Stomach smooth muscle (tissue), 2 donors: ENCODE measurements at regions not wholly inside any gene's neighbourhood (a gene's known extent, or its start where the extent isn't known, plus 50 kb on each side); places are given as distances from the start of the nearest gene placed in this dataset.
"Not testable (repeated sequence)": the region's sequence is repeated elsewhere in the genome, so short reads cannot be mapped to it uniquely, and the experiment has no call there.

Source experiments
- H3K27ac ChIP-seq: one replicate; pipeline ENCODE4 v1.7.0; 2013; ENCODE audit warnings: mild to moderate bottlenecking, low read length, inconsistent platforms
- H3K27me3 ChIP-seq, 2 donors: one replicate each; pipeline ENCODE4 v1.7.0; 2013; ENCODE audit warnings: low read length in 2 of 2; ENCODE audit not compliant: insufficient read depth in 2 of 2, control insufficient read depth in 1 of 2
- H3K36me3 ChIP-seq, 2 donors: one replicate each; pipeline ENCODE4 v1.7.0; 2013; ENCODE audit warnings: low read length in 2 of 2; ENCODE audit not compliant: control insufficient read depth in 2 of 2, insufficient read depth in 2 of 2
- H3K4me1 ChIP-seq: one replicate; pipeline ENCODE4 v1.7.0; 2013; ENCODE audit warnings: low read length; ENCODE audit not compliant: control insufficient read depth, insufficient read depth
- H3K4me3 ChIP-seq, 2 donors: one replicate each; pipeline ENCODE4 v1.7.0; 2013; ENCODE audit warnings: low read length in 2 of 2
- H3K9ac ChIP-seq, 2 donors: one replicate each; pipeline ENCODE4 v1.7.0; 2013; ENCODE audit warnings: low read length in 2 of 2, mild to moderate bottlenecking in 1 of 2
- H3K9me3 ChIP-seq, 2 donors: one replicate each; pipeline ENCODE4 v1.7.0; 2013; ENCODE audit warnings: low read length in 2 of 2; ENCODE audit not compliant: control insufficient read depth in 2 of 2
- donor health status: healthy.
- donor health status: Pancreatic carcinoma.

GRCh38 chr1:87398641-87399040 is 70.0 kb downstream of the LMO4 start:
- no peak overlapping the region for H3K4me3 ChIP-seq
- no peak overlapping the region for H3K27ac ChIP-seq
- no peak overlapping the region for H3K9ac ChIP-seq
- H3K9me3 ChIP-seq: no peaks in the 10 kb centered on the region
- no peaks in the 10 kb centered on the region for H3K4me1 ChIP-seq
- H3K27me3 ChIP-seq: no peaks in the 10 kb centered on the region
- H3K36me3 ChIP-seq: no peaks in the 10 kb centered on the region

- no peaks in the 10 kb centered on the region for H3K36me3 ChIP-seq
- H3K27me3 ChIP-seq: no peaks in the 10 kb centered on the region
- no peaks in the 10 kb centered on the region for H3K9me3 ChIP-seq
- no peak overlapping the region for H3K4me3 ChIP-seq
- H3K4me1 ChIP-seq: no peaks in the 10 kb centered on the region
- no peak overlapping the region for H3K27ac ChIP-seq
- H3K9ac ChIP-seq: no peak overlapping the region
These were observed 70.6 kb downstream of the LMO4 start for GRCh38 chr1:87399264-87399663.

- no peak overlapping the region for H3K4me3 ChIP-seq
- no peaks in the 10 kb centered on the region for H3K4me1 ChIP-seq
- H3K27me3 ChIP-seq: no peaks in the 10 kb centered on the region
- H3K36me3 ChIP-seq: no peaks in the 10 kb centered on the region
- H3K9me3 ChIP-seq: no peaks in the 10 kb centered on the region
- H3K9ac ChIP-seq: no peak overlapping the region
- H3K27ac ChIP-seq: no peak overlapping the region
These were observed 71.0 kb downstream of the LMO4 start for GRCh38 chr1:87399701-87400100.

- H3K9ac ChIP-seq: no peak overlapping the region
- no peaks in the 10 kb centered on the region for H3K4me1 ChIP-seq
- no peaks in the 10 kb centered on the region for H3K36me3 ChIP-seq
- H3K27ac ChIP-seq: no peak overlapping the region
- no peaks in the 10 kb centered on the region for H3K27me3 ChIP-seq
- H3K9me3 ChIP-seq: no peaks in the 10 kb centered on the region
- no peak overlapping the region for H3K4me3 ChIP-seq
These were observed 72.1 kb downstream of the LMO4 start for GRCh38 chr1:87400813-87401212.

- H3K4me3 ChIP-seq: no peak overlapping the region
- H3K9me3 ChIP-seq: no peaks in the 10 kb centered on the region
- no peaks in the 10 kb centered on the region for H3K36me3 ChIP-seq
- H3K4me1 ChIP-seq: no peaks in the 10 kb centered on the region
- no peaks in the 10 kb centered on the region for H3K27me3 ChIP-seq
- H3K9ac ChIP-seq: no peak overlapping the region
- no peak overlapping the region for H3K27ac ChIP-seq
These were observed 73.7 kb downstream of the LMO4 start for GRCh38 chr1:87402241-87403002.

GRCh38 chr1:87403061-87403820 is 74.6 kb downstream of the LMO4 start:
- Histone ChIP-seq H3K4me1 (no peaks in the 10 kb centered on the region), H3K27me3 (no peaks in the 10 kb centered on the region), H3K4me3 (no peak overlapping the region), H3K9me3 (no peaks in the 10 kb centered on the region), H3K27ac (no peak overlapping the region), H3K9ac (no peak overlapping the region), H3K36me3 (no peaks in the 10 kb centered on the region)

GRCh38 chr1:87404296-87404695 is 75.6 kb downstream of the LMO4 start:
- Histone ChIP-seq H3K4me1 (no peaks in the 10 kb centered on the region), H3K36me3 (no peaks in the 10 kb centered on the region), H3K27ac (no peak overlapping the region), H3K4me3 (no peak overlapping the region), H3K9ac (no peak overlapping the region), H3K9me3 (no peaks in the 10 kb centered on the region), H3K27me3 (no peaks in the 10 kb centered on the region)

GRCh38 chr1:87408665-87409248 is 80.1 kb downstream of the LMO4 start:
- no peak overlapping the region for H3K27ac ChIP-seq
- H3K27me3 ChIP-seq: no peaks in the 10 kb centered on the region
- H3K9ac ChIP-seq: no peak overlapping the region
- H3K4me1 ChIP-seq: peaks cover 7% of the 10 kb centered on the region
- no peaks in the 10 kb centered on the region for H3K36me3 ChIP-seq
- no peak overlapping the region for H3K4me3 ChIP-seq
- no peaks in the 10 kb centered on the region for H3K9me3 ChIP-seq

- Histone ChIP-seq H3K4me3 (no peak overlapping the region), H3K36me3 (no peaks in the 10 kb centered on the region), H3K27ac (no peak overlapping the region), H3K27me3 (no peaks in the 10 kb centered on the region), H3K9ac (no peak overlapping the region), H3K4me1 (peaks cover 7% of the 10 kb centered on the region), H3K9me3 (no peaks in the 10 kb centered on the region)
These were observed 82.2 kb downstream of the LMO4 start for GRCh38 chr1:87410776-87411480.

- H3K4me3 ChIP-seq, H3K27ac ChIP-seq, H3K9me3 ChIP-seq, H3K27me3 ChIP-seq, H3K36me3 ChIP-seq, H3K9ac ChIP-seq, H3K4me1 ChIP-seq: not testable (repeated sequence)
These were observed 85.2 kb downstream of the LMO4 start for GRCh38 chr1:87413846-87414245.
